Epithelial cell of esophagus (primary cell): ENCODE measurements at regions not wholly inside any gene's neighbourhood (a gene's known extent, or its start where the extent isn't known, plus 50 kb on each side); places are given as distances from the start of the nearest gene placed in this dataset.

Experiments used
- DNase-seq: peaks from one replicate; pipeline ENCODE4 v3.0.0; 2010; ENCODE audit warnings: low read depth
- H3K4me3 ChIP-seq: 2 replicates; pipeline ENCODE4 v1.5.1; 2011; ENCODE audit warnings: mild to moderate bottlenecking, low read length, control low read depth
- CTCF ChIP-seq: IDR thresholded peaks from 2 replicates; pipeline ENCODE4 v1.5.1; 2011; ENCODE audit warnings: low read depth, mild to moderate bottlenecking, low read length, control low read depth, inconsistent platforms; ENCODE audit not compliant: insufficient read depth; ENCODE audit errors: missing control alignments

GRCh38 chr9:99682378-99682777, 139.3 kb upstream of the NR4A3 start:
- no peak for TF ChIP-seq CTCF
- no peak overlapping the region for H3K4me3 ChIP-seq
- DNase-seq = no peak

- no peak for TF ChIP-seq CTCF
- H3K4me3 ChIP-seq = no peak overlapping the region
- no peak for DNase-seq
Measured at GRCh38 chr9:99682870-99683269, 138.8 kb upstream of the NR4A3 start.

GRCh38 chr9:99690573-99690972, 131.1 kb upstream of the NR4A3 start:
- no peak overlapping the region for H3K4me3 ChIP-seq
- TF ChIP-seq CTCF = no peak
- DNase-seq = no peak

DNA sequence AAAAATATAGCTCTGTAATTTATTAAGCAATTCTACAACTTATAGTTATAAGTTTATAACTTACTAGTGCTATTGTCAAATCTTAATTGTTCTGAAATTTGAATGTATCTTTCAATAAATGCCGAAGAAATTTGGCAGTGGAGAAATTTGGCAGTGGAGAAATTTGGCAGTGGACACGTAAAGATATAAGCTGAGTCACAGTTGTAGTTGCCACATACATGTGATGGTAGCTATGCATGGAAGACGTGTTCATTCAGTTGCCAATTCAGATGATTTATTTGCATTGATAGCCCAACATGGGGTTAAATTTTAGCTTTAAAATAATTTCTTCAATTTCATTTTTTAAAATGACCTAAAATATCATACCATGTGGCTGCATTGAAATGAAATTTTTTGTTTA, 127.8 kb upstream of the NR4A3 start:
- H3K4me3 ChIP-seq = no peak overlapping the region
- DNase-seq = peak; percentile 17
- no peak for TF ChIP-seq CTCF

- no peak for DNase-seq
- TF ChIP-seq CTCF = no peak
- H3K4me3 ChIP-seq = no peak overlapping the region
Measured at GRCh38 chr9:99694393-99694792, 127.3 kb upstream of the NR4A3 start.

- no peak for DNase-seq
- no peak for TF ChIP-seq CTCF
- H3K4me3 ChIP-seq = no peak overlapping the region
Measured at GRCh38 chr9:99699396-99699795, 122.3 kb upstream of the NR4A3 start.

DNA sequence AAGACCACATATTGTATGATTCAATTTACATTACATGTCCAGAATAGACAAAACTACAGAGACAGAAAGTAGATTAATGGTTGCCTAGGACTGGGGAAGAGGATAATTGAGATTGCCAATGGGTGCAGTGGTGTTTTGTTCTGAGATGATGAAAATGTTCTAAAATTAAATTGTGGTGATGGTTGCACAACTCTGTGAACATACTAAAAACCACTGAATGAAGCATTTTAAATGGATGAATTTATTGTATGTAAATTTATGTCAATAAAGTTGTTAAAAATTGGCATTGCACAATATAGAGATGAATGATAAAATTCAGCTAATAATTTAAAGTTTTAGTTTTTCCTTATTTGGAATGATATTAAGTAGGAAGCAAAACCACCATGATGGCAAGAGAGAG, 109.5 kb upstream of the NR4A3 start:
- no peak overlapping the region for H3K4me3 ChIP-seq
- no peak for DNase-seq
- no peak for TF ChIP-seq CTCF
